Stomach (tissue), 8 donors: ENCODE measurements at regions not wholly inside any gene's neighbourhood (a gene's known extent, or its start where the extent isn't known, plus 50 kb on each side); places are given as distances from the start of the nearest gene placed in this dataset.

Experiments
- DNase-seq, 2 donors: peaks; one replicate each; pipeline versions ENCODE4 v3.0.0 to v3.0.0-alpha.2; 2013 to 2019
- H3K27ac ChIP-seq, 5 donors: fragments of 200-600 bp in 4 of 5; sonication (generic) in 4 of 5; one replicate each; pipeline ENCODE4 v1.5.1; 2013 to 2019; ENCODE audit warnings: mild to moderate bottlenecking in 1 of 5, moderate library complexity in 1 of 5
- H3K27me3 ChIP-seq, 3 donors: fragments of 200-600 bp; sonication (generic); one replicate each; pipeline ENCODE4 v1.5.1; 2017 to 2019; ENCODE audit warnings: mixed run types in 1 of 3
- H3K36me3 ChIP-seq, 4 donors: fragments of 200-600 bp; sonication (generic); 1 replicate in 3 of 4; 2 replicates in 1 of 4; pipeline ENCODE4 v1.5.1; 2016 to 2019
- H3K4me1 ChIP-seq, 4 donors: fragments of 200-600 bp; sonication (generic); one replicate each; pipeline ENCODE4 v1.5.1; 2016 to 2019
- H3K4me3 ChIP-seq, 4 donors: fragments of 200-600 bp; sonication (generic) in 3 of 4; one replicate each; pipeline ENCODE4 v1.5.1; 2016 to 2019; ENCODE audit warnings: mild to moderate bottlenecking in 1 of 4
- H3K9me3 ChIP-seq, 4 donors: fragments of 200-600 bp; sonication (generic); one replicate each; pipeline ENCODE4 v1.5.1; 2016 to 2019
- EP300 ChIP-seq: sonication (generic); formaldehyde crosslinking; IDR thresholded peaks from one replicate; pipeline ENCODE4 v1.6.1; 2017; ENCODE audit warnings: antibody characterized with exemption
- POLR2A ChIP-seq, 4 donors: fragments of 450-650 bp; IDR thresholded peaks; one replicate each; pipeline ENCODE4 v1.6.1; 2016; ENCODE audit warnings: antibody characterized with exemption in 4 of 4, control low read depth in 2 of 4, mild to moderate bottlenecking in 1 of 4, moderate library complexity in 1 of 4
- POLR2AphosphoS5 ChIP-seq, 3 donors: sonication (generic); formaldehyde crosslinking; IDR thresholded peaks; one replicate each; pipeline ENCODE4 v1.6.1; 2016; ENCODE audit warnings: antibody characterized with exemption in 3 of 3
- WGBS, 5 donors: extraction: QIAGEN DNeasy Blood & Tissue Kit in 3 of 5; methylation state at CpG; one replicate each; pipeline versions ENCODE4 v1.1.5 to v1.1.7; 2013 to 2018; 5-methylcytosine and 5-hydroxymethylcytosine counted together
- intact Hi-C: fragments of 100-400 bp; cut with DNase I; formaldehyde crosslinking; loops from one replicate; pipeline ENCODE4 v1.15.1; 2023; ENCODE audit warnings: low total_unique reads
- TF ChIP-seq, protein P1 (sequence below), 7 experiments: fragments of 450-650 bp in 4 of 7; fragments of 200-600 bp in 3 of 7; sonication (generic) in 3 of 7; IDR thresholded peaks; one replicate each; pipeline ENCODE4 v1.5.1; 2016 to 2019; ENCODE audit warnings: antibody characterized with exemption in 7 of 7, control low read depth in 2 of 7, mild to moderate bottlenecking in 1 of 7
- donor health status: healthy with polysubstance abuse.
- donor health status: Bipolar disorder and iron deficiency.
- donor health status: healthy.

DNA sequence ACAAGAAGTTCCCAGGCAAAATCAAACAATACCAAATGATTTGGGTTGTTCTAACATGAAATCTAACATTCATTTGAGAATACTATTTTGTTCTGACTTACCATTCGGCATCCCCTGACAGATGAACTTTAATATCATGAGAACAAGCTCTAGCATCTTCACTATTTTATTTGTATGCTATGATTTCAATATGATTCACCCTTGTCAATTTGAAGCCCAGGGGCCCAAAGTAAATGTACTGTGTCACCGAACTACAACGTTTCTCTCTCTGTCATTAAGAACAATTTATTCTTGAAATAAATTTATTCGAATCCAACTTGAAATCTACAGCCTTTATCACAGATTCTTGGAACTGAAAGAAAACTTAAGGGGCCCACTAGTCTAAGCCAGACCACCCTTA, 146.2 kb upstream of the RASSF8 start:
- no peaks in the 10 kb centered on the region for H3K27me3 ChIP-seq
- 83 to 87% (median 85%) methylated on average over 4 of the region's 4 CpGs for WGBS, 5 donors
- H3K4me1 ChIP-seq: no peaks in the 10 kb centered on the region
- no peaks in the 10 kb centered on the region for H3K36me3 ChIP-seq
- no peak overlapping the region for H3K4me3 ChIP-seq
- TF ChIP-seq EP300: no peak
- TF ChIP-seq, protein P1, sequence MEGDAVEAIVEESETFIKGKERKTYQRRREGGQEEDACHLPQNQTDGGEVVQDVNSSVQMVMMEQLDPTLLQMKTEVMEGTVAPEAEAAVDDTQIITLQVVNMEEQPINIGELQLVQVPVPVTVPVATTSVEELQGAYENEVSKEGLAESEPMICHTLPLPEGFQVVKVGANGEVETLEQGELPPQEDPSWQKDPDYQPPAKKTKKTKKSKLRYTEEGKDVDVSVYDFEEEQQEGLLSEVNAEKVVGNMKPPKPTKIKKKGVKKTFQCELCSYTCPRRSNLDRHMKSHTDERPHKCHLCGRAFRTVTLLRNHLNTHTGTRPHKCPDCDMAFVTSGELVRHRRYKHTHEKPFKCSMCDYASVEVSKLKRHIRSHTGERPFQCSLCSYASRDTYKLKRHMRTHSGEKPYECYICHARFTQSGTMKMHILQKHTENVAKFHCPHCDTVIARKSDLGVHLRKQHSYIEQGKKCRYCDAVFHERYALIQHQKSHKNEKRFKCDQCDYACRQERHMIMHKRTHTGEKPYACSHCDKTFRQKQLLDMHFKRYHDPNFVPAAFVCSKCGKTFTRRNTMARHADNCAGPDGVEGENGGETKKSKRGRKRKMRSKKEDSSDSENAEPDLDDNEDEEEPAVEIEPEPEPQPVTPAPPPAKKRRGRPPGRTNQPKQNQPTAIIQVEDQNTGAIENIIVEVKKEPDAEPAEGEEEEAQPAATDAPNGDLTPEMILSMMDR (IDR thresholded peaks at IDR 0.05): no peak
- TF ChIP-seq POLR2AphosphoS5 (IDR thresholded peaks at IDR 0.05): no peak
- TF ChIP-seq POLR2A (IDR thresholded peaks at IDR 0.05): no peak
- intact Hi-C loops: no loop called here
- no peak overlapping the region for H3K27ac ChIP-seq
- no peaks in the 10 kb centered on the region for H3K9me3 ChIP-seq
- no peak for DNase-seq

DNA sequence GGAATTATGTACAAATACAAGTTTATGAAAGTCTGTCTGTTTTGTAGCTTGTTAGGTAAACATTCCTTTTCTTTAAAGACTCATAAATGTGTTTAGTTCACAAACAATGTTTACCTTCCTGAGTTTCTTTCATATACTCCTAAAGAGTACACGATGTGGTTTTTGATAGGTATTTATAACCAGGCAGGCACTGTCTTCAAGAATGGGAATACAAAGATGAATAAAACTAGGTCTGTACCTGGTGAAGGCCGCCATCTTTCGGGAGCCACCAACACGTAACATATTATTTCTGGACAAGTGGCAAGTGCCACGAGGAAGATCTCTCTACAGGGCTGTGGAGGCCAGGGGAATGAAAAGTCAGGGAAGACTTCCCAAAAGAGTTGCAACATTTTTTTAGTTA, 144.6 kb upstream of the RASSF8 start:
- Histone ChIP-seq H3K4me3 (no peak overlapping the region), H3K9me3 (no peaks in the 10 kb centered on the region), H3K27me3 (no peaks in the 10 kb centered on the region), H3K27ac (no peak overlapping the region), H3K36me3 (no peaks in the 10 kb centered on the region), H3K4me1 (no peaks in the 10 kb centered on the region)
- WGBS, 5 donors: 82 to 90% (median 84%) methylated on average over 5 of the region's 5 CpGs
- no peak for TF ChIP-seq POLR2AphosphoS5 (IDR thresholded peaks at IDR 0.05)
- TF ChIP-seq, protein P1 (IDR thresholded peaks at IDR 0.05): no peak
- TF ChIP-seq POLR2A (IDR thresholded peaks at IDR 0.05): no peak
- TF ChIP-seq EP300: no peak
- DNase-seq: no peak
- intact Hi-C loops: no loop called here

DNA sequence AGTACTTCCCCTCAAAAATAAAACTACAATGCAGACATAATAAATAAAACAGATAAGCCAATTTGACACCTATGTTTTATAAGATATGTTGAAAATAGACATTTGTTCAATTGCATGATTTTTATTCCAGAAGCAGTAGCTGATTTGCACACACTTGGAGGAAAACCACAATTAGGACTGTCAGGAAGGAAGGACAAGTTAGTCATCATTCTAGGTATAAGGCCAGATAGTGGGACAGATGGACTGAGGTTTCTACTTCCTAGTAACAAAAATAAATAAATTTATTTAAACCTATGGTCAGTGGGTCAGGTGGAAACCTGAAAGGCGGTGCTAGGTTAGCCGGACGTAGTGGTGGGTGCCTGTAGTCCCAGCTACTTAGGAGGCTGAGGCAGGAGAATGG, 141.8 kb upstream of the RASSF8 start:
- Histone ChIP-seq H3K27me3 (no peaks in the 10 kb centered on the region), H3K36me3 (no peaks in the 10 kb centered on the region), H3K9me3 (no peaks in the 10 kb centered on the region), H3K4me1 (no peaks in the 10 kb centered on the region), H3K27ac (no peak overlapping the region), H3K4me3 (no peak overlapping the region)
- no peak for TF ChIP-seq POLR2A (IDR thresholded peaks at IDR 0.05)
- TF ChIP-seq EP300: no peak
- TF ChIP-seq, protein P1 (IDR thresholded peaks at IDR 0.05): no peak
- TF ChIP-seq POLR2AphosphoS5 (IDR thresholded peaks at IDR 0.05): no peak
- intact Hi-C loops: no loop called here
- 85 to 94% (median 90%) methylated on average over 3 of the region's 3 CpGs for WGBS, 5 donors
- no peak for DNase-seq

DNA sequence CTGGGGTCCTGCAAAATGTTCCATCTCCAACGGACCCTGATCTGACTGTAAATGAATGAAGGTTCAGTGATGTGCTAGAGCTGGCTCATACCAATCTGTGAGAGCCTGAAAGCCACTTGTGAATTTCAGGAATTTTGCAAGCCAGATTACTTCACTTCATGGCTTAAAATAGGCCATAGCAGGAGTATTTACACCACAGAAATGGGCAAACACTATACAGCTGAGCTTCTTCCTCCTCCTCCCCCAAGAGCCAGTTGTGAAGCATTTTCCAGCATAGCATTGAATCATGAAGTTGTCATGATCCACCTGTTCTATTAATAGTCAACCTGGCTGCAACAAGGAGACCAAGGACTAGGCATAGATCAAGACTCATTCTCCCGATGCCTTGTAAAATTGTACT, 141.3 kb upstream of the RASSF8 start:
- no peak for DNase-seq
- Histone ChIP-seq H3K9me3 (no peaks in the 10 kb centered on the region), H3K4me3 (no peak overlapping the region), H3K27me3 (no peaks in the 10 kb centered on the region), H3K4me1 (no peaks in the 10 kb centered on the region), H3K27ac (no peak overlapping the region), H3K36me3 (no peaks in the 10 kb centered on the region)
- 89 to 94% (median 92%) methylated on average over 2 of the region's 2 CpGs for WGBS, 5 donors
- TF ChIP-seq, protein P1 (IDR thresholded peaks at IDR 0.05): no peak
- no peak for TF ChIP-seq POLR2AphosphoS5 (IDR thresholded peaks at IDR 0.05)
- no peak for TF ChIP-seq EP300
- no peak for TF ChIP-seq POLR2A (IDR thresholded peaks at IDR 0.05)
- intact Hi-C loops: no loop called here
